H1 (cell line): ENCODE measurements at regions not wholly inside any gene's neighbourhood (a gene's known extent, or its start where the extent isn't known, plus 50 kb on each side); places are given as distances from the start of the nearest gene placed in this dataset.

ENCODE experiments used
- POLR2A ChIP-seq, 2 experiments: IDR thresholded peaks; 1 replicate in 1 of 2; 2 replicates in 1 of 2; pipeline ENCODE4 v1.6.1; 2011; ENCODE audit warnings: low read depth in 2 of 2, low read length in 2 of 2, mild to moderate bottlenecking in 2 of 2; ENCODE audit errors: control extremely low read depth in 1 of 2
- TF ChIP-seq, protein P1 (sequence below): IDR thresholded peaks from 2 replicates; pipeline ENCODE4 v1.6.1; 2011; ENCODE audit warnings: low read depth, mild to moderate bottlenecking, low read length; ENCODE audit not compliant: insufficient read depth

DNA sequence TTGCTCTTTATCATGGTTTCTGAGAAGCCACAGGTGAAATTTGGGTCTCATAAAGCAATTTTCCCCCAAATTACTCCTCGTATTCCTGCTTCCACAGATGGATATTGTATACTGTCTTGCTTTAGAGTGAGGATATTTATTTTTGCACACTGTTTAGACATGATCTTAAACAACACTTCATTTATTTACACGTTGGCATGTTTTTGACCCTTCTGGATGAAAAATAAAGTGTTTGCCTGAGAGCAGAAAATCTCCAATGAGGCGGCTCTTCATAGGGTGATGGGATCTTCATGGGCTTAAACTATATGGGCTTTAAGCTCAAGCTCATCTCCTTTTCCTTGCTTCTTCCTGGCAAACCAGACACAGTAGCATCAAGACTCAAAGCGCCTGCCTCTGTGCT, 148.4 kb downstream of the MACROH2A1 start:
- TF ChIP-seq, protein P1, sequence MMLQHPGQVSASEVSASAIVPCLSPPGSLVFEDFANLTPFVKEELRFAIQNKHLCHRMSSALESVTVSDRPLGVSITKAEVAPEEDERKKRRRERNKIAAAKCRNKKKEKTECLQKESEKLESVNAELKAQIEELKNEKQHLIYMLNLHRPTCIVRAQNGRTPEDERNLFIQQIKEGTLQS = no peak
- no peak for TF ChIP-seq POLR2A (IDR thresholded peaks at IDR 0.05; ENCODE audit: control extremely low read depth in 1 of 2, low read depth in 2 of 2, low read length in 2 of 2)
